EH (cell line): ENCODE measurements at regions not wholly inside any gene's neighbourhood (a gene's known extent, or its start where the extent isn't known, plus 50 kb on each side); places are given as distances from the start of the nearest gene placed in this dataset.
A peak's percentile ranks its signal among the peaks of the same experiment; 100 is the strongest.

Experiments used
- DNase-seq: peaks from one replicate; pipeline ENCODE4 v3.0.0-alpha.2; 2015; ENCODE audit warnings: low read depth

DNA sequence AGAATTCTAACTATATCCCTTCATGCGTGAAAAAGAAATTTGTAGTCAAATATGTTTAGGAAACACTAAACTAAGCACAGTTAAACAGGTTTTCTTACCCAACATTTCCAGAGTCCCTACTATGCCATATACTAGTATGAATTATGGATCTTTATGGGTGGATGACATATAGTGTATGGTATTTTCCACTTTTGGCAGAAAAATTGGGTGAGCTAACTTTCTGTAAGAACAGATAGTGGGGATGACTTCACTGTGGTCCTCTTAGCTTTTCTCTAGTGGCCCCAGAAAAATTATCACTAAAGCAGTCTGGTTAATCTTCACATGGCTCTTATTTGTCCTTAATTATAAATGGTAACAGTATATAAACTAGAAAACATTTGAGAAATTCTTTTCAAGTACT lies 240.0 kb upstream of the GULP1 start:
- peak; percentile 24 for DNase-seq

DNA sequence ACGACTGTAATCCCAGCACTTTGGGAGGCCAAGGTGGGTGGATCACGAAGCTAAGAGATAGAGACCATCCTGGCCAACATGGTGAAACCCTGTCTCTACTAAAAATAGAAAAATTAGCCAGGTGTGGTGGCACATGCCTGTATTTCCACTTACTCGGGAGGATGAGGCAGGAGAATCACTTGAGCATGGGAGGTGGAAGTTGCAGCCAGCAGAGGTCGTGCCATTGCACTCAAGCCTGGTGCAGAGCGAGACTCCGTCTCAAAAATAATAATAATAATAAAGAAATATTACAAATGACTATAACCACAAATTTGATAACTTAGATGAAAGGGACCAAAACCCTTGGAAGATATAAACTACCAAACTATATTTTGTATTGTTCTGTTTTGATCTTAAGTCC lies 226.3 kb upstream of the GULP1 start:
- DNase-seq: no peak

DNA sequence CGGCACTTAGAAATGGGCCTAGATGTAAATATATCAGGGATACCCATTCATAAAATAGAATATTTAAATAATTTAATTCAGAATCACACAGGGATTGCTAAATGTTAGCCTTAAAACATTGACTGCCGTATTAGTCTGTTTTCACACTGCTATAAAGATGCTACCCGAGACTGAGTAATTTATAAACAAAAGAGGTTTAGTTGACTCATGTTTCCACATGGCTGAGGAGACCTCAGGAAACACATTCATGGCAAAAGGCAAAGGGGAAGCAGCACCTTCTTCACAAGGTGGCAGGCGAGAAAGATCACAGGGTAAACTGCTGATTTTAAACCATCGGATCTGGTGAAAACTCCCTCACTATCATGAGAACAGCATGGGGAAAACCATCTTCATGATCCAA lies 223.6 kb upstream of the GULP1 start:
- DNase-seq: peak; percentile 34

DNA sequence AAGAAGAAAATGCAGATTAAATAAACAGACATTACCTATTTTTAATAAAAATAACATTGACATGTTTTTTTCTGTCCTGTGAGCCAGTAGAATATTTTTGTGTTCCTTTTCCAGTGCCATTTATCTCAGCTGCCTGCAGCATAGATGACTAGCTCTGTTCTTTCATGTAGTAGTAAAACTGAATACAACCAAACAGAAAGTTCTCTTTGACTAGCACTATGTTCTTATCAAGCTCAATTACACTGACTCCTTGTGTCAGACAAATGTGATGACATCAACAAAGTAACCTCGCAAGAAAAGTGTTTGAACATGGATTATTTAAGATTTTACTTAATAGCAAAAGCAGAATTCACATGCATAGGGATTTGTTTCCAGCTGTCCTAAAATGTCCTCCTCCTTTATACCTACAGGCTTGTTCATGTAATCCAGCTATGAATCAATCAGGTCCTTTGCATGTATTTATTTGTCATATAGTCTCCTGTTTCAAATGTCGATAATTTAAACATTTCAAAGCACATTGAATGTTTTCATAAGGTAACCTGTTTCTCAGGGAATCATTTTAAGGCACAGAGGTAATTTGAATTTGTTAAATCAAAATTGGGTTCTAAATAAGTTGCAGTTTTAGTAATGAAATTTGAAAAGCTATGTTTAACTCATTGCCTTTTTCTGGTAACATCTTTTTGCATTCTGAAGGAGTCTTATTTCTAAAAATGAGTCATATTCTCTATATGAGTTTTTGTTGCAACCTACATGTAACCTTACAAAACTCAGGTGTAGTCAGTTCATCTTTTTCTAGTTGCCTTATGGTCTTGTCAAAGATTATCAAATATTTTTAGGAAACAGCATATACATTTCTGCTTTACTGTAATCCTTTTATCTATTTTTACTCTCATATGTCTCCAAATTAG lies 215.3 kb upstream of the GULP1 start:
- no peak for DNase-seq

DNA sequence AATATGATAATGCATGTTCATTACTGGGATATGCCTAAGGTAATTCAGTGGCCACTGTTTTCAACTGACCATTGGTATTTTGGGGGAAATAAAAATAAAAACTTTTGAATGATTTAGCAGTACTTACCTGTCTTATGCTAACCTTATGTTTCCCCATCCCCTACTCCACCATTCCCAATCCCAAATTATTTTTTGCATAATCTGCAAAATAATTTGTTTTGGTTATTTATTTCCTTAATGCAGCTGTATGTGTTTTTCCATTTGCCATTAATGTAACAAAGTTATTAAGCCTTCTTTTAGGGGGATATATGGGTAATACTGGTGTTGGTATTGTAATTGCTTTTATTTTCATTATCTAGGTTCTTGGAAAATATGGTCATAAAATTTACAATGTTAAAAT lies 213.9 kb upstream of the GULP1 start:
- no peak for DNase-seq

DNA sequence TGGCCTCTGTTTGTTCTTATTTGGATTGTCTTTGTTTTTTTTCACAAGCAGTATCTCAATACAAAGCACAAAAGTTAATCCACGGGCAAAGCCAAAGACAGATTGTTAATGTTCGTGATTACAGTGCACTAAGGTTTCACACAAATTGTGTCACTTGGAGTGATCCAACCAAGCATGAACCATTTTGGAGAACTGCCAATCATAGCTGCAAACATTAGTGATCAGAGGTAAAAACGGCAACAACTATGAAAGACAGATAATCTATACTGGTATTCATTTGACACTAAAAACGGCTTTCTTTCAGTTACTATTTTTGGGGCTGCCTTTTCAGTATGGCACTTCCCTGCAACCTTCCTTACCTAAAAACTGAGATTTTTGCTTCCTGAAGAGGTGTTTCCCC lies 213.1 kb upstream of the GULP1 start:
- no peak for DNase-seq

DNA sequence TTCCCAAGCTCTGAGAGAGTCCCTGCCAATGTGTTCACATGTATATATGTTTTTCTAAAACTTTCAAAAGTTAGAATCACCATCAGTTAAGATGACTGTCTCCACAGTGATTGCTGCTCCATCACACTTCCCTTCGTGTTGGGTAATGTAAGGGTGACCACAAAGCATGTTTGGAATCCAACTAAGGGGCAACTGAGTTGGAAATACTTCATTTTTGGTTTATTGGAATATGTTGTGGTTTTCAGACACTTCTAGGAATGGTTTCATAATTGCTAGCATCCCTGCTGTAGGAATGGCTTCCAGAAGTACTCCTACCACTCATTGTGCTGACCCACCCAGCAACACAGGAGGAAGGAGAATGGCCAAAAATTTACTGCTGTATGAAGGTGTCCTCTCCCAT lies 212.5 kb upstream of the GULP1 start:
- peak; percentile 97 for DNase-seq

DNA sequence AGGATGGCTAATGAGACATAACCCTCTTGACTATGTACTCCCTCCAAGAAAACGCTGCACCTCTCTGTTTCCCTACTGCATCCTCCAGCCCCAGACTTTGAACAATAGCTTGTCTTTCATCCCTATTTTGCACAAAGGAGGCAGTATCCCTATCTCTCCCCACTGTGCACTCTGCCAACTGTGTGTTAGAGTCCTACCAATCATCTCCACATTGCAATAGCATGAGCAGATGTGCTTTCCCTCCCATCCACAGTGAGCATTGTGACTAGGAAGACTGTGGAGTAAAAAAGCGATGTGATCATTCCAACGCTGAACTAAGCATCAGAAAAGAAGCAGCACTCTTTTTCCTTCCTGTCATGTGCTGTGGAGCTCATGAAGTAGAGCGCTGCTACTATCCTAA lies 206.3 kb upstream of the GULP1 start:
- DNase-seq: no peak

DNA sequence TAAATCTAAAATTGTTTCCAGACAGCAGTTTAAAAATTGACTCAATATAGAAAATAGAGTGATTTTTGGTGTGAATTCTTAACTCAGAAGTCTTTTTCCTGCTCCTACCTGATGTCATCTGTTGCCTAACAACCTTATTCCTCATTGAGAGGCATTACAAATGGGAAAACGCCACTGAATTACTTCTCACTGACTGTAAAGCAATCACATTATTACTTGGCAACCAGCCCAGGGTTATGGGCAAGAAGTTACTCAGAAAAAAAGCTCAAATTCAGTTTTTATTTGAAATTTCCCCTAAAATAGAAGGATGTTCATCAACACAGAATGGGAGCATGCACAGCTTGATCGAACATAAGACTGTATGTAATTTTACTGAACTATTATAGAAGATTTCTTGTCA lies 201.8 kb upstream of the GULP1 start:
- DNase-seq: peak; percentile 16

DNA sequence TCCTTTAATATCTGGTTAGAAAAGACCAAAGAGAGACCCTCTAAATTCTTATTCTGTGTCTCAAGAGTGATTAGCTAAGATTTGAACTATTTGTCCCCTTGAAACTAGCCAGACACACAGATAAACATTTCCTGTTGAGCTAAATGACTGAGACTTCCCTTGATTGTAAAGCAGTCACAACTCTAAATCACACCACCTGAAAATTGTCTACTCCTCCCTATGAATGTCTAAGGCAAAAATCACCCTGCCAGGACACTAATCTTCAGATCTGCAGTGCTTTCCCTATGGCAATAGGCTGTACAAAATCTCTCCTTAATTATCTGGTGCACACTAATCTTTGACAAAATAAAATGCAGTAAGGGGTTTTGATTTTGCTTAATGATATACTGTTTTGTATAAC lies 200.5 kb upstream of the GULP1 start:
- no peak for DNase-seq

DNA sequence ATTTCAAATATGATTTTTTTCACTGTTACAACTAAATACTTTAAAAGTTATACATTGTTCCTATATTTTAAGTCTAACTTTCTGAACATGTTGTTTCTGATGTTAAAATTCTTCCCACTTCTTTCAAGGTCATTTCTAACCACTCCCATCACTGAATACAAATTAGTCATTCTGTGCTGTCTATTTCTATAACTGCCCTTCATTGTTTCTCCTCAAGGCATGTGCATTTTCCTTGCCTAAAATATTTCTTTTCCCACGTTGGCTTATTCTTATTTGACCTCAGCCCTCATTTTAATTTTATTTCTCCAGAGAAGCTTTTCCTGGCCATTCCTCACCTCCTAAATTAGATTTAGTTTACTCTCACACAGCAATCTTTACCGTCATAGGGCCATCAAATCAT lies 198.9 kb upstream of the GULP1 start:
- no peak for DNase-seq

DNA sequence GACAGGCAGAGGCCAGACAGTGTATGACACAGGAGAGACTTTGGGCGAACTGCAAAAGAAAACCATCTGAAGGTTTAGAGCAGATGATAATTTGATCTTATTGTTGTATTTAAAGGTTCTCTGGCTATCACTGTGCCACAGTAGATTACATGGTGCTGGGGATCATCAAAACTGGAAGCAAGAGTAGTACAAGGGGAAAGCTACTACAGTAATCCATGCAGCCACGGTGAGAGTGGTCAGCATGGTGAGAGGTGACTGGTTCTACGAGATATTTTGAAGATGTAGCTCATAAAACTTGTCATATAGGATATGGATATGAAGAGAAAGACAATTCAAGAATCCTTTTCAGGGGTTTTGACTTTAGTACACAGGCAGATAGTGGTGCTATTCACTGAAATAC lies 194.8 kb upstream of the GULP1 start:
- no peak for DNase-seq

DNA sequence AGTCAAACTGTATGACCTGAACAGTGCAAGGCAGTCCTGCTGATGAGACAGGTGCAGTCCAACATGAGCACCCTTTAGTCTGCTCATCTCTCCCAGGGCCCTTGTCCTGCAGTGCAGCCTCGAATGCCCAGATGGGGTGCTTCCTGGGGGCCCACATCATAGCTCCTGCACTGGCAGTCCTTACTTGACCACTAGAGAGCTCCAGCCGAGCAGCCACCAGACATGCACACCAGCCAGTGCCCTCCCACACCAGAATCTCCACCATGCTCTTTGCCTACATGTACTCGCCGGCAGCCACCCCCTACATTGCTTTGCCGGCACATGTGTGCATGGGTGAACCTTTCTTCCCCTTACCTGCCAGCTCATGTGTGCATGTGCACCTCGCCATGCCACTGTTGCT lies 188.8 kb upstream of the GULP1 start:
- no peak for DNase-seq

DNA sequence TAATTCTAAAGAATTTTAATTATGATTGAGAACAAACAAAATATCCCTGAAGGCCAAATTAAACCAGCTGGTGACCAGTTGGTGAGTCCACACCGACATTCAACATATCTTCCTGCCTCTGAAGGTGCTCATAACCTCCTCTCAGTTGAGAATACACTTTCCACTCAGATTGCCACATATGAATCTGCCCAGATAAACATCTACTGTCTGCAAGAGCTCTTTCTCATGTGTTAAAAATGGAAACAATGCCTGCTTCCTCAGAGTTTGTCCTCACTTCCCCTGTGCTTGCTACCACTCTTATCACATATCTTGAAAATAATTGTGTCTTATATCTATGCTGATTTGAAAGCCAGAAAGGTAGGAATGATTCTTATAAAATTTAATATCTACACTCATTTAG lies 177.7 kb upstream of the GULP1 start:
- peak; percentile 80 for DNase-seq

DNA sequence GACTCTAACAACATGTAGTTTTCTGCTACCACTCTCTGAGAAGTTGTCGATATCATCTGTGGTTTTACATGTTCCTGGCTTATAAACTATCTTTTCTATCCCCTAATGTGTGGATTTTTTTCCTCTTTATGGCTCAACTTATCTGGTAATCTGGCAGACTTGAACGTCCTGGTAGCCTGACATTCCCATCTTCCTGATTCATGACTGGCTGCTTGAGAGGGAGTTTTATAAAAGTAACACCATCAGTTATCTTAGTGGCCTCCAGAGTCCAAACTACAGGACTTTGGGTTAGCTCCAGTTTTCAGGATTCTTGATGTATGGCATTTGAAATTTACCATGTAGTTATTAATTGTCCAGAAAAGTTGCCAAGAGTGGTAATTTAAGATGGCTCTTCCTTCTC lies 174.0 kb upstream of the GULP1 start:
- peak; percentile 51 for DNase-seq

DNA sequence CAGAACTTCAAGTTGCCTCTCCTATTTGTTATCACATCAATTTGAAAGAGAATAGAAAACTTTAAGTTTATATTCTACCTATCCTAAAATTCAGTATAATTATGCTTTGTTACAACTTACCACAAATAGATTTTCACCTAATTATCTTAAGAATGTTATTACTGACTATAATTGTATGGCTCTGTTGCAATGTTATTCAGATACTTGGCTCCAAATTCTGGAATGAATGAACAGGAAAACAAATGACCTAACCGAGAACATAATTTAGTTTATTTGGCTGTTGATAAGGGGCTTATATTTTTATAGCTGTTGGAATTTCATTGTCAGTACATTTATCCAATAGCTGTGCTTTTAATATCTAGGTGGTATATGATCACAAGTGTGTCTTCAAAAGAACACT lies 173.2 kb upstream of the GULP1 start:
- DNase-seq: no peak

DNA sequence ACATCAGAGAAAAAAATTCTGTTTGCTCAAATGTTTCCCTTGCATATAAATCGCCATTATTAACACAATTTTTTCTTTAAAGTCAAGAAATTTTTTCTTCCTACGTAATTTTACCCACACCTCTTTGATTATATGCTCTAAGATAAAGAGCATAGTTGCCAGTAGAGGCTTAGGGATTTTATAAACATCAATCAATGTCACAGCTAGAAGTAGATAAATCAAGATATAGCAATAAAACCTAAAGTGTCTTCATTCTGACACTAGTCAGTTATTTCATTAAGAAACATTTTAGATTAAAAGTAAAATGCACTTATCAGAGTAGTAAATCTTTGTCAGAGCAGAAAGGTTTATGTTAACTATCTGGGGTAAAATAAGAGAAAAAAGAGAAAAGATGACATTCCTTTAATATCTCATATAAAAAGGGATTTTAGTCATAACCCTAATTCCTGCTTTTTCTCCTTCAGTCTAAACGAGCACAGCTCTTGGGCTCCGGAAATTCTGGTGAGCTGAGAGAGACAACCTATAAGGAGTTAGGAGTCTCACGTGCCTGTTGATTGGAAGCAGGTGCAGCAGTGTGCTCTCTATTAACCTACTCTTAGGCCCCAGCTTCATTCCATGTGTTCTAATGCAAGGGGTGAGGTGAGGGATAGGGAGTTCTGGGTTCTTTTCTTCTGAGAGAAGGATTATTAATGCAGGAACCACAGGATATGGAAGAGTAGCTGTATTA lies 172.4 kb upstream of the GULP1 start:
- no peak for DNase-seq

DNA sequence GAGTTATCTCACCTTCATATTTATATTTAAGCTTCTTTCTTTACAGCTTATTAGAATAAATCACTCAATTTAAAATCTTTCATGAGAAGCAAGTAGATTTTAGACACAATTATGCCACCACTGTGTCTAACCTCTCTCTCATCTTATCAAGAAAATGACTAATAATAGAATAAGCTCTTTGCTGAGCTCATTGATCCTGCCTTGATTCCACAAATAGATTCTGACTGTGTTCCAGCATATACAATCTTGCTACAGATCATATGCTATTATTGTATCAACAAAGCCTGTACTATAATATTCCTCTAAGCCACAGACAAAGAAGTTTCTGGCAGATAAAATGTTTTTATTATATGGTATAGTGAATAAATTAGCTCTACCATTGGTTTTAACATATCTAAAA lies 168.7 kb upstream of the GULP1 start:
- DNase-seq: no peak

DNA sequence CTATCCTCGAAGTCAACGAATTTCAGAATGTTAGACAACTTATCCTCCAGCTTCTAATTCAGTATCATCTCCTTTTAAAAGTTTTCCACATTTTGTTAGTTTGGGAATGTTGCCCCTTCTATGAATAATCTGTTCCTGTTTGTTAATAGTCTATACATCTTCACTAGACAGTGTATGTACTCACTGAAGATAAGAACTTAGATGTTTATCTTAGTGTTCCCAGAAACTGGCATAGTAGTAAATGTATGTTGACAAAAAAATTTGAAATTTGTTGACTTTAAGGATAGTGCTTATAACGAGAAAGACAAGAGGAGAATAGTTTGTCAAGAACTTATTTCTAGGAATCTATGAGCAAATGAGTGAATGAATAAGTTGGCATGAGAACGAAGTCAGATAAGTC lies 162.0 kb upstream of the GULP1 start:
- no peak for DNase-seq

DNA sequence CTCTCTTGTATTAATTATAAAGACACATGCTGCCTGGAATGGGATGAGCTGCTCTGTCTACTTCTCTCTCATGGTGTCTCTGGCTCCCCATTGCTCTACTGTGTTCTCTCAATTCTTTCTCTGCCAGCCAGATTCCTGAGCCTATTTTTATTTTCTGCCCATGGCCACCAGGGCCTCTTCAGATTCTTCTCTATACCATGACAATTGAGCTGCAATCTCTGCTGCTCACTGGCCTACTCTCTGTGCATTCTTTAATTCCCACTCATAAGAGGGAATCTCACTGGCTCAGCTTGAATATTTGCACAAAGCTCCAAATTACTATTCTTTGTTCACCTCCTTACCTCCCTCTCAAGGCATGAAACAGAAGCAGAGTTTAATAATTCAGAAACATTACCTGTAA lies 161.4 kb upstream of the GULP1 start:
- DNase-seq: peak; percentile 24

DNA sequence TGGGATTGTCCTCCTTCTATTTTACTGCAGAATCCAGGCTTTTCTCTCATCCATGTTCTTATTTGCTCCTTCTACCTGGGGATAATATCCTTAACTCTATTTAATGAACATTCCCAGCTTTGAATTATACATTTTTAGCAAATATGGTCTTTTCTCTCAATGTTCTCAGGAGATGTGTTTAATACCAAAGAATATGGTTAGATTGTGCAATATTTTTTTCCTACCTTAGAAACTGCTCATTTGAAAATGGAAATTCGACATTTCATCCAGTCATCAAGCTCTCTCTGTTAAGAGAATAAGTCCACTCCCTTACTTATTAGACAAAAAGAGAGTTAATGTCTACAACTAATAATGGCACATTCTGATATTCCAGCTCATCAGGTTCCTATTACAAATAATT lies 160.4 kb upstream of the GULP1 start:
- no peak for DNase-seq

DNA sequence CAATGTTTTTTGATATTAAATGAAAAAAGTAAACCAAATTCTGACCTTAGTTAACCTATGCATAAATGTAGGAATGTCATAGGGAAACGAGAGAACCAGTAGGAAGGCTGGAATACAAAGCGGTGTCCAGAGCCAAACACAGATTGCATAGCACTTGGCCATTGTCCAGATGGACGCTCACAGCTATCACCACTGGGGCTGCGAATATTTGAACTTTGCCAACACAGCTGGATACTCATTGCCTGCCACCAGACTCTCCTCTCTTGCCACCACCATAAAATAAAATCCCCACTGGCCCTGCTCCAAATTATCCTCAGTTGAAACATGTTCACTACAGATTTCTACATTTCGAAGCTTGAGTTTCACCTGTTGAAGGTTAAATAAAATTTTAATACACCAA lies 159.3 kb upstream of the GULP1 start:
- peak; percentile 7 for DNase-seq

DNA sequence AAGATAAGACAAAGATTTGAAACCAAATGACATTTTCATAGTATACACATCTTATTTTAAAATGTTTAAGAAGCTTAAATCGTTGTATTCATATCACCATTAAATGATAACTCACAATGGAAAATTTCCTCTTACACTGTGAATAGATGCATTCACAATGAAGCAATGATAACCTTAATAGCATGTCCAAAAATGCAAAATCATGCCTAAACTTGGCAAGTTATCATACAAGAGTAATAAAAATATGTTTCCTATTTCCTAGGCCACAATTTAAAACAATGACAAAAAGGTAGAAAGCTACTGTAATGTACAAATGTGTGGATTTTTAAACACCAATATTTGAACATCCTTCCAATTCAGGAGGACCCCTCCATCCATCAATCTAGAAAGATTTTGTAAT lies 157.4 kb upstream of the GULP1 start:
- DNase-seq: no peak

DNA sequence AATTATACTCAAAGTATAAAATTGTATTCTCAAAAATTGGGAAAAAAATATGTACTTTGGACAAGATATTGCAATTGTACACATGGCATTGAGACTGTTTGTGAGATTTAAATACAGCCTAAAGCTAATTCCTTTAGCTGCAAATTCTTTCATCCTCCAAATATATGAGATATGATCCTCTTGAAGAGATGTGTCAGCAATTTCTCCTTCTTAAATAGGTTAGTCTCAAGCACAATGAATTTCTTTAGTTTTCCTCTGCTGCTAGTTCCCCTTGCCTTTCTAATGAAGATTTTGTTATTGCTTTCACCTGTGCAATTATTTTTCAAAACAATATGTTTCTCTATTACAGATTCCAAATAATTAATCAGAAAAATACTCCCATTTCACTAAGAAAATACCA lies 153.4 kb upstream of the GULP1 start:
- no peak for DNase-seq
